ENCODE measurements at regions not wholly inside any gene's neighbourhood (a gene's known extent, or its start where the extent isn't known, plus 50 kb on each side); places are given as distances from the start of the nearest gene placed in this dataset.
"Not testable (repeated sequence)": the region's sequence is repeated elsewhere in the genome, so short reads cannot be mapped to it uniquely, and the experiment has no call there.

- H3K27me3 ChIP-seq; H3K27ac ChIP-seq; H3K9me3 ChIP-seq; DNase-seq; intact Hi-C loops (cut with DNase I); H3K36me3 ChIP-seq; H3K4me1 ChIP-seq: not testable (repeated sequence)
- H3K4me3 ChIP-seq: peak overlapping the region in 1 of 4 donors; percentile 35
- WGBS, 2 donors: 50 to 60% methylated on average over 1 to 28 of the region's 51 CpGs
These were observed 104.8 kb downstream of the SPATA31A6 start for GRCh38 chr9:42288002-42288864.

GRCh38 chr9:42288865-42289229 is 105.4 kb downstream of the SPATA31A6 start:
- WGBS, 2 donors: 60% methylated on average over 1 of the region's 11 CpGs; no CpG with 5 or more reads in 1 of the 2 donors
- H3K27ac ChIP-seq; H3K4me3 ChIP-seq; H3K36me3 ChIP-seq; H3K9me3 ChIP-seq; intact Hi-C loops (cut with DNase I); H3K4me1 ChIP-seq; H3K27me3 ChIP-seq; DNase-seq: not testable (repeated sequence)

- H3K27ac ChIP-seq; DNase-seq; intact Hi-C loops (cut with DNase I); H3K4me1 ChIP-seq; H3K27me3 ChIP-seq; H3K4me3 ChIP-seq; H3K9me3 ChIP-seq; H3K36me3 ChIP-seq: not testable (repeated sequence)
These were observed 116.7 kb downstream of the SPATA31A6 start for GRCh38 chr9:42300124-42300523.

- 43 to 100% methylated on average over 1 to 2 of the region's 2 CpGs for WGBS, 2 donors
- H3K27ac ChIP-seq; H3K36me3 ChIP-seq; H3K4me1 ChIP-seq; DNase-seq; intact Hi-C loops (cut with DNase I); H3K27me3 ChIP-seq; H3K9me3 ChIP-seq; H3K4me3 ChIP-seq: not testable (repeated sequence)
These were observed 123.2 kb downstream of the SPATA31A6 start for GRCh38 chr9:42306625-42307024.

GRCh38 chr9:42307449-42307848 is 124.0 kb downstream of the SPATA31A6 start:
- H3K9me3 ChIP-seq; DNase-seq; H3K4me1 ChIP-seq; H3K27ac ChIP-seq; H3K36me3 ChIP-seq; intact Hi-C loops (cut with DNase I); H3K27me3 ChIP-seq; H3K4me3 ChIP-seq: not testable (repeated sequence)
- 26 to 43% methylated on average over 1 to 2 of the region's 2 CpGs for WGBS, 2 donors

- H3K9me3 ChIP-seq; H3K4me3 ChIP-seq; intact Hi-C loops (cut with DNase I); H3K27ac ChIP-seq; H3K4me1 ChIP-seq; H3K36me3 ChIP-seq; DNase-seq; H3K27me3 ChIP-seq: not testable (repeated sequence)
- WGBS, 2 donors: 53 to 54% methylated on average over 2 of the region's 2 CpGs
These were observed 127.5 kb downstream of the SPATA31A6 start for GRCh38 chr9:42310972-42311371.

GRCh38 chr9:42316026-42316425 is 132.6 kb downstream of the SPATA31A6 start:
- intact Hi-C loops (cut with DNase I); H3K27ac ChIP-seq; H3K4me1 ChIP-seq; DNase-seq; H3K9me3 ChIP-seq; H3K27me3 ChIP-seq; H3K4me3 ChIP-seq; H3K36me3 ChIP-seq: not testable (repeated sequence)
- 89 to 95% methylated on average over 5 of the region's 5 CpGs for WGBS, 2 donors

- H3K4me1 ChIP-seq; H3K4me3 ChIP-seq; H3K36me3 ChIP-seq; H3K9me3 ChIP-seq; intact Hi-C loops (cut with DNase I); DNase-seq; H3K27me3 ChIP-seq; H3K27ac ChIP-seq: not testable (repeated sequence)
- 36 to 43% methylated on average over 3 of the region's 3 CpGs for WGBS, 2 donors
These were observed 134.2 kb downstream of the SPATA31A6 start for GRCh38 chr9:42317677-42318076.

GRCh38 chr9:42323084-42323809 is 139.8 kb downstream of the SPATA31A6 start:
- H3K9me3 ChIP-seq; H3K27ac ChIP-seq; H3K36me3 ChIP-seq; H3K27me3 ChIP-seq; DNase-seq; intact Hi-C loops (cut with DNase I); H3K4me3 ChIP-seq; H3K4me1 ChIP-seq: not testable (repeated sequence)
- 40% methylated on average over 3 to 7 of the region's 7 CpGs for WGBS, 2 donors

- H3K27ac ChIP-seq; DNase-seq; H3K4me1 ChIP-seq; intact Hi-C loops (cut with DNase I); H3K27me3 ChIP-seq; H3K9me3 ChIP-seq; H3K36me3 ChIP-seq; H3K4me3 ChIP-seq: not testable (repeated sequence)
These were observed 141.7 kb downstream of the SPATA31A6 start for GRCh38 chr9:42325142-42325541.

- WGBS, 2 donors: 36 to 37% methylated on average over 2 of the region's 2 CpGs
- not testable (repeated sequence) for H3K27ac ChIP-seq, H3K4me3 ChIP-seq
These were observed 142.1 kb downstream of the SPATA31A6 start for GRCh38 chr9:42325561-42325960.

GRCh38 chr9:42326482-42326881 is 143.0 kb downstream of the SPATA31A6 start:
- H3K4me1 ChIP-seq; H3K4me3 ChIP-seq; intact Hi-C loops (cut with DNase I); H3K36me3 ChIP-seq; H3K9me3 ChIP-seq; H3K27ac ChIP-seq; H3K27me3 ChIP-seq; DNase-seq: not testable (repeated sequence)
- 59 to 63% methylated on average over 2 of the region's 2 CpGs for WGBS, 2 donors

More at GRCh38 chr9:42325561-42325960, 142.1 kb downstream of the SPATA31A6 start:
- H3K4me1 ChIP-seq; H3K9me3 ChIP-seq; H3K36me3 ChIP-seq; H3K27me3 ChIP-seq; intact Hi-C loops (cut with DNase I); DNase-seq: not testable (repeated sequence)

GRCh38 chr9:42335342-42335741 is 151.9 kb downstream of the SPATA31A6 start:
- H3K4me3 ChIP-seq; H3K36me3 ChIP-seq; DNase-seq; H3K9me3 ChIP-seq; H3K27ac ChIP-seq; intact Hi-C loops (cut with DNase I); H3K27me3 ChIP-seq; H3K4me1 ChIP-seq: not testable (repeated sequence)

Data from esophagus squamous epithelium (tissue), 5 donors.